Fibroblast of lung (primary cell): ENCODE measurements at regions not wholly inside any gene's neighbourhood (a gene's known extent, or its start where the extent isn't known, plus 50 kb on each side); places are given as distances from the start of the nearest gene placed in this dataset.
A peak's percentile ranks its signal among the peaks of the same experiment; 100 is the strongest.

Experiments
- DNase-seq, 2 donors: peaks; one replicate each; pipeline versions ENCODE4 v3.0.0 to v3.0.0-alpha.2; 2010; ENCODE audit warnings: low read depth in 2 of 2
- H2AFZ ChIP-seq: 2 replicates; pipeline ENCODE4 v1.5.1; 2012; ENCODE audit warnings: low read length, control low read depth, inconsistent platforms
- H3K27ac ChIP-seq: 2 replicates; pipeline ENCODE4 v1.5.1; 2011; ENCODE audit warnings: low read length, control low read depth; ENCODE audit not compliant: insufficient read depth
- H3K27me3 ChIP-seq: 2 replicates; pipeline ENCODE4 v1.5.1; 2011; ENCODE audit warnings: mild to moderate bottlenecking, low read length; ENCODE audit not compliant: control insufficient read depth, insufficient read depth
- H3K36me3 ChIP-seq: 2 replicates; pipeline ENCODE4 v1.5.1; 2011; ENCODE audit warnings: low read length; ENCODE audit not compliant: control insufficient read depth, insufficient read depth
- H3K4me1 ChIP-seq: 2 replicates; pipeline ENCODE4 v1.5.1; 2011; ENCODE audit warnings: low read length; ENCODE audit not compliant: control insufficient read depth, insufficient read depth; ENCODE audit errors: extremely low read depth
- H3K4me2 ChIP-seq: 2 replicates; pipeline ENCODE4 v1.5.1; 2011; ENCODE audit warnings: low read length, control low read depth; ENCODE audit not compliant: insufficient read depth; ENCODE audit errors: extremely low read depth
- H3K4me3 ChIP-seq, 4 experiments: fragments of 200-600 bp in 1 of 4; sonication (generic) in 1 of 4; replicated peaks in 1 of 4; 2 replicates each; pipeline ENCODE4 v1.5.1; 2011 to 2016; ENCODE audit warnings: low read length in 4 of 4, low read depth in 3 of 4, mild to moderate bottlenecking in 3 of 4, control low read depth in 2 of 4, inconsistent platforms in 1 of 4, mixed read lengths in 1 of 4; ENCODE audit not compliant: insufficient read depth in 1 of 4; ENCODE audit errors: control extremely low read depth in 1 of 4
- H3K79me2 ChIP-seq: 2 replicates; pipeline ENCODE4 v1.5.1; 2012; ENCODE audit warnings: mild to moderate bottlenecking, low read length, inconsistent platforms; ENCODE audit not compliant: control insufficient read depth, insufficient read depth
- H3K9ac ChIP-seq: 2 replicates; pipeline ENCODE4 v1.5.1; 2011; ENCODE audit warnings: mild to moderate bottlenecking, low read length, control low read depth; ENCODE audit not compliant: insufficient read depth
- H3K9me3 ChIP-seq: 2 replicates; pipeline ENCODE4 v1.5.1; 2012; ENCODE audit warnings: low read depth, low read length; ENCODE audit not compliant: control insufficient read depth, insufficient read depth
- H4K20me1 ChIP-seq: 2 replicates; pipeline ENCODE4 v1.5.1; 2011; ENCODE audit warnings: low read length; ENCODE audit not compliant: control insufficient read depth, insufficient read depth; ENCODE audit errors: extremely low read depth
- CTCF ChIP-seq, 2 donors: IDR thresholded peaks in 1 of 2; conservative IDR thresholded peaks in 1 of 2; 1 replicate in 1 of 2; 2 replicates in 1 of 2; pipeline ENCODE4 v1.5.1; 2011 to 2012; ENCODE audit warnings: low read length in 2 of 2, control low read depth in 1 of 2, inconsistent platforms in 1 of 2, low read depth in 1 of 2, mild to moderate bottlenecking in 1 of 2
- EZH2 ChIP-seq: IDR thresholded peaks from 2 replicates; pipeline ENCODE4 v1.5.1; 2012; ENCODE audit warnings: low read length, control low read depth, mild to moderate bottlenecking; ENCODE audit errors: missing control alignments

GRCh38 chr2:57434972-57435371, 611.6 kb upstream of the VRK2 start:
- Histone ChIP-seq H3K9me3 (no peaks in the 10 kb centered on the region), H3K27me3 (no peaks in the 10 kb centered on the region), H3K4me3 (no peak overlapping the region), H2AFZ (no peak overlapping the region), H3K4me2 (no peak overlapping the region), H3K9ac (no peak overlapping the region), H3K4me1 (no peaks in the 10 kb centered on the region), H3K36me3 (no peaks in the 10 kb centered on the region), H3K27ac (no peak overlapping the region), H4K20me1 (no peaks in the 10 kb centered on the region), H3K79me2 (no peaks in the 10 kb centered on the region)
- TF ChIP-seq EZH2 (no peak), CTCF (conservative IDR thresholded peaks at IDR 0.05 in 1 of 2, IDR thresholded peaks at IDR 0.05 in 1 of 2; ENCODE audit: low read depth in 1 of 2, low read length in 2 of 2) (no peak)
- DNase-seq = peak in 1 of 2 donors; percentile 2

- H3K4me1 ChIP-seq = no peaks in the 10 kb centered on the region
- no peaks in the 10 kb centered on the region for H3K36me3 ChIP-seq
- no peaks in the 10 kb centered on the region for H3K9me3 ChIP-seq
- H3K9ac ChIP-seq = no peak overlapping the region
- H3K79me2 ChIP-seq = no peaks in the 10 kb centered on the region
- H2AFZ ChIP-seq = no peak overlapping the region
- H4K20me1 ChIP-seq = no peaks in the 10 kb centered on the region
- no peaks in the 10 kb centered on the region for H3K27me3 ChIP-seq
- H3K4me2 ChIP-seq = no peak overlapping the region
- no peak overlapping the region for H3K27ac ChIP-seq
- H3K4me3 ChIP-seq = no peak overlapping the region
- no peak for DNase-seq
- no peak for TF ChIP-seq EZH2
- no peak for TF ChIP-seq CTCF (conservative IDR thresholded peaks at IDR 0.05 in 1 of 2, IDR thresholded peaks at IDR 0.05 in 1 of 2; ENCODE audit: low read depth in 1 of 2, low read length in 2 of 2)
These were observed 609.5 kb upstream of the VRK2 start for GRCh38 chr2:57437077-57437476.

GRCh38 chr2:57440437-57440836, 606.2 kb upstream of the VRK2 start:
- no peaks in the 10 kb centered on the region for H4K20me1 ChIP-seq
- no peak overlapping the region for H3K4me2 ChIP-seq
- no peaks in the 10 kb centered on the region for H3K79me2 ChIP-seq
- no peaks in the 10 kb centered on the region for H3K36me3 ChIP-seq
- TF ChIP-seq EZH2 (no peak), CTCF (conservative IDR thresholded peaks at IDR 0.05 in 1 of 2, IDR thresholded peaks at IDR 0.05 in 1 of 2; ENCODE audit: low read depth in 1 of 2, low read length in 2 of 2) (no peak)
- H3K27ac ChIP-seq = no peak overlapping the region
- no peak overlapping the region for H2AFZ ChIP-seq
- no peak overlapping the region for H3K4me3 ChIP-seq
- no peaks in the 10 kb centered on the region for H3K9me3 ChIP-seq
- H3K4me1 ChIP-seq = no peaks in the 10 kb centered on the region
- no peak overlapping the region for H3K9ac ChIP-seq
- no peak for DNase-seq
- no peaks in the 10 kb centered on the region for H3K27me3 ChIP-seq
